ENCODE measurements at regions not wholly inside any gene's neighbourhood (a gene's known extent, or its start where the extent isn't known, plus 50 kb on each side); places are given as distances from the start of the nearest gene placed in this dataset.

DNA sequence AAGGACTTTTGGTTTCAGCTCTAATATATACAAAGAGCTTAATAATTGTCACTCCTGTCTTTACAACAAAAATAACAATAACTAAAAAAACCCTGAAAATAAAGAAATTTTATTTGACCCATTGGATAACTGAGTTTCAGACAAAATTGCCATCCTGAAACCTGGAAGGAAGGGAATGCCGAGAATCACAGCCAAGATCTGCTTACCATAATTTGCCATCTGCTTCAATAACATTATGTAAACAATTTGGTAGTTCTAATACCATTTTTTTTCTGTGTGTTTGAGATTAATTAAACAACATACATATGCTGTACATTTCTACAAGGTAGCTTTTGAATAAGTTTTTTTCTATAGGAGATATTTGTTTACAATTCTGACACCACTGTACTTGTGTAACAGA lies 596.3 kb upstream of the MGAT4C start:
- no peak for DNase-seq

- no peak for DNase-seq
Observed at GRCh38 chr12:86838711-86839110, 582.5 kb upstream of the MGAT4C start.

DNA sequence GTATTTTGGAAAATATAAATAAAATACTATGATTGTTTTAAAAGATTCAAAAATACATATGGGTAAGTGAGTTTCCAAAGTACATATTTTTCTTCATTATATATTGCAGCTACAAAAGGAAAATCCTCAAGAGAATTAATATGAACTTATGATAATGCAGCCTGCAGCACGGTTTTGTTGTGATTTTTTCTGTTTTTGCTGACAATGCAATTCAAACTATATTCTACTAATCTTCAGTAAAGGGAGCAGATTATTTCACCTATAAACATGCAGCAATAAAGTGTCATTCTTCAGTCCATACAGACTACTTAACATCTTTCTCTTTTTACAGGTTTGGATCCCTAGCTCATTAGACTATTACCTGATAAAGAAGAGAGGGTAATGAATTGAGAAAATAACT lies 582.1 kb upstream of the MGAT4C start:
- no peak for DNase-seq

GRCh38 chr12:86837246-86837645 lies 581.1 kb upstream of the MGAT4C start:
- no peak for DNase-seq

GRCh38 chr12:86834217-86834616 lies 578.0 kb upstream of the MGAT4C start:
- DNase-seq: no peak

- no peak for DNase-seq
Observed at GRCh38 chr12:86827409-86827808, 571.2 kb upstream of the MGAT4C start.

DNA sequence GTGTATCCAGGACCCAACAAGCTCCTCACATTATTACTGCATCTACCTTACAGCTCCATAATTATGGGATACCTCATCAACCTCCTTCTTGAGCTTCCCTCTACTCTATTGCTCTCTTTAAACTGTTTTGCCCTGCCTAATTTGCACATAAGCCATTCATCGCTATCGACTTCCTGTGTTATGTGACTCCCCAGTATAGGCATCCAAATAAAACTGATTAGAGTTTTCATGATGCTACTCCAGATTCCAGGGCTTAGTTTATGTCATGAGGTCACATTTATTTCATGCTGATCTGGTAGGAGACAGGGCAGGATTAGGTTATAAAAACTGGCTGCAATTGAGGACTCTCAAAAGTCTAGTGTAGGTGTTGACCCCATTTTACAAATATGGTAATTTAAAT lies 569.9 kb upstream of the MGAT4C start:
- no peak for DNase-seq

DNA sequence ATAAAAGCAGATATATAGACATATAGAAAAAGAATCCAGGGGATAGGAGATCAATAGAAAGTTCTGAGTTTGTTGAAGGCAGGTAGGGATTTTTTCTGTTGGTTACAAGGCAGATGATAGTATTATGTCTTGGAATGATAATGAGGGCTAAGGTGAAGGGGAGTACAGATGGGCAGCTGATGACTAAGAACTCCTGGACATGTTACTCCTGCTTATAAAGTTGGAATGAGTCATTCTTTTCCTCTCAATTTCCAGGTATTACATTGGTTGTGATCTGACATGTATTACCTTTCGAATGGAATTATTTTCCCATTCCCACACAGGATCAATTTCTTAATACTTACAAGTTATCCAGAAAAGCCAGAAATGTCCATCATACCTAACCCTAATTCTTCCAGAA lies 545.2 kb upstream of the MGAT4C start:
- no peak for DNase-seq

DNA sequence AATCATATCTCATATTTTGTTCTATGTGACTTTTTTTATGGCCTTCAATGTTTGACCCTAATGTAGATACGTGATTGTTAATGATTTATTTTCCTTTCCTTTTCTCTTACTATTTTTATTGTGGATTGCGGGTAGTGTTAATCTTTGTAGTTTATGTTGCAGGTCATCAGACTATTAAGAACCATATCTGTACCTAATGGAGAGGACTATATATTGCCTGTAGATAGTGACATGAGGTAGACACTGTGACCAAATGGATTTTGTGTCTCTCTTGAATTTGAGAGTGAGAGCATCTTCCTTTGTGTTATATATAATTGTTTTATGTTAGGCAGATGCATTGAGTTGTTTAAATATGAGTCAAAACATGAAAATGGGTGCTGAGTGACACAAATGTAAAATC lies 543.4 kb upstream of the MGAT4C start:
- DNase-seq: no peak

DNA sequence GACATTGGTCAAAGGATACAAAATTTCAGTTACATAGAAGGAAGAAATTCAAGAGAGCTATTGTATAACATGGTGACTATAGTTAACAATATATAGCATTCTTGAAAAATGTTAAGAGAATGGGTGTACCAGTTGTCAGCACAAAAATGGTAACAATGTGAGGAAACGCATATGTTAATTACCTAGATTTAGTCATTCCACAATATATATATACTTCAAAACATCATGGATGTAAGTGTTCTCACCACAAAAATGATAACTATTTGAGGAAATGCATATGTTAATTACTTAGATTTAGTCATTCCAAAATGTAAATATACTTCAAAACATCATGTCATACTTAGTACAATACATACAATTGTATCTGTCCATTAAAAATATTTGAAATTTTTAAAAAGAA lies 540.4 kb upstream of the MGAT4C start:
- DNase-seq: no peak

DNA sequence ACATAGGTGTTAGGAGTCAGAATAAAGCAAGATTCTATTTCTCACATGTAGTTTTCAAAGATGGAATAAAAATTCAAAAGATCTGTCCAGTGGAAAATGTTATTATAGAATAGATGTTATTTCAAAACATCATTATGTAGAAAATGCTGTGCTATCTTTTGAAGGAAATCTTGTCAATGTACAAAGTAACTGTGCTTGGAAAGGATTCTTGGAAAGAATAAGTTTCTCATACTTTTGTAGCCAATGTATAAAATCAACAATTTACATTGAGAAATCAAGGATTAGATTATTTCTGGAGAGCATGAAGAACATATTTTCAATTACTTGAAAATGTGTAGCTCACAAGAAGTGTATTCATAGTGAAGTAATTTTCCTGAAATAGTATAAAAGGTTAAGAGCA lies 532.5 kb upstream of the MGAT4C start:
- no peak for DNase-seq

DNA sequence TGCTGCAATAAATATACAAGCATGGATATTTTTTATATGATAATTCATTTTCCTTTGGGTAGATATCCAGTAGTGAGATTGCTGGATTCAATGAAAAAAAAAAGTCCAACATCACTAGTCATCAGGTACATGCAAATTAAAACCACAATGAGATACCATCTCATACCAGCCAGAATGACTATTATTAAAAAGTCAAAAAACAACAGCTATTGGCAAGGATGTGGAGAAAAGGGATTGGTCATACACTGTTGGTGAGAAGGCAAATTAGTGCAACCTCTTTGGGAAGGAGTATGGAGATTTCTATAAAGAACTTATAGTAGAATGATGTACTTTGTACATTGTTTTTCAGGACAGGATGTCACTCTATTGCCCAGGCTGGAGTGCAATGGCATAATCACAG lies 531.2 kb upstream of the MGAT4C start:
- no peak for DNase-seq

GRCh38 chr12:86777325-86777724 lies 521.1 kb upstream of the MGAT4C start:
- DNase-seq: no peak

- no peak for DNase-seq
Observed at GRCh38 chr12:86774841-86775388, 518.7 kb upstream of the MGAT4C start.

DNA sequence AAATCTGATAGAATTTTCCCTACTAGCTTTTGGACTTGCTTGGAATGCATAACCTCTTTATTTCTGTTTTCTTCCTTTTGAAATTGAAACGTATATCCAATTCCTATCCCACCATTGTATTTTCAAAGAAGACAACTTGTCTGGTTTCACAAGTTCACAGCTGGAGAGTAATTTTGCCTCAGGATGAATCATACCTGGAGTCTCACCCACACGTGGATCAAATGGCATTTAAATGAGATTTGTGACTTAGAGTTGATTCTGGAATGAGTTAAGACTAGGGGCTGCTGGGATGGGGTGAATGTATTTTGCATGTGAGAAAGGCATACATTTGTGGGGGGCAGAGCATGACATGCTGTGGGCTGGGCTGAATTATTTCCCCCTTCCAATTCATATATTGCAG lies 516.5 kb upstream of the MGAT4C start:
- DNase-seq: no peak

- DNase-seq: no peak
Observed at GRCh38 chr12:86770871-86771270, 514.7 kb upstream of the MGAT4C start.

DNA sequence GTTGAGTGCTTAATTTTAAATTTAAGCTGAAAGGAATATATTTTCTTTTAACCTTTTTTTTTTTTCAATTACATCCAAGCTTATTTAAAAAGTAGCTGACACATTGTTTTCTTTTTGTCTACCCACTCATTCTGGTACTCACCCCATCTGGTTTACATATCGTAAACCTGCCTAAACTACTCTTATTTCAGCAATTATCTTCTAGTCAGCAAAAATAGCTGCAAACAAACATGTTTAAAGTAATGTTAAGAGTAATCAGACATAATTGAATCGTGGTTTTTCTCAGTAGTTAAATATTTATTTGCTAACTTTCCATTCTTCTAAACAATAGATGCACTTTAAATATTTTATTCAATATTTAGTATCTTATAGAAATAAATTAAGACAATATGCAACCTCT lies 492.7 kb upstream of the MGAT4C start:
- DNase-seq: no peak

- no peak for DNase-seq
Observed at GRCh38 chr12:86744547-86745212, 488.5 kb upstream of the MGAT4C start.

GRCh38 chr12:86743875-86744536 lies 487.8 kb upstream of the MGAT4C start:
- no peak for DNase-seq

DNA sequence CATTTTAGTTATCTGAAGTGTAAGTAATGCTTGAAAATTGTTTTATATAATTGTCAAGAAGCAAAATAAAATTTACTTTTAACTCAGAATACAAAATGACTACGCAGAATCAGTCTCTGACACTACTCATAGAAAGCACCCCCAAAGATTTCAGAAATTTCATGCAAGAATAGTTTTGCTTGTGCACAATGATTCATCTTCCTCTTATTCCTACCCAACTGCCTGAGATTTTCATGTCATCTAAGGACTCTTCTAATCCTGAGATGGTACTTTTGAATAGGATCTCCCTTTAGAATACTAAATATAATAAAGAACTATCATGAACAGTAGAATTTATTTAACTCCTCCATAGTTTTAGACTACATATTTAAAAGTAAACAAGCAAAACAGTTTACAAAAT lies 485.3 kb upstream of the MGAT4C start:
- no peak for DNase-seq

DNA sequence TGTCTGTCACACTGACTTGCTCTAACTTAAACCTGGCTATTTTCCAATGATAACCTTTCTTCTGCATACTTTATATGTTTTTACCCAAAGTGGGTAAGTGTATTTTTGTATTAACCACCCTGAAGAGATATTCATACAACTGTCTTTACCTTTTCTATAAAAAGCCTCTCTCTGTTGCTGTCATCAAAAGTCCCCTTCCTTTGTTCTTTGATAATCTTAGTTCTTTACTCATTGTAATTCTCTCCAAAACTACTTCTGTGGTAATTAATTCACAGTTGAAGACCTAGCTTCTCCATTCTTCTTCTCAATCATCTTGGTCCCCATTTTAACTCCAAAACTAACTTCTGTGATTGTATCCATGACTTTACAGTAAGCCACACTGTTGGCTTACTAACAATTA lies 479.7 kb upstream of the MGAT4C start:
- no peak for DNase-seq

DNA sequence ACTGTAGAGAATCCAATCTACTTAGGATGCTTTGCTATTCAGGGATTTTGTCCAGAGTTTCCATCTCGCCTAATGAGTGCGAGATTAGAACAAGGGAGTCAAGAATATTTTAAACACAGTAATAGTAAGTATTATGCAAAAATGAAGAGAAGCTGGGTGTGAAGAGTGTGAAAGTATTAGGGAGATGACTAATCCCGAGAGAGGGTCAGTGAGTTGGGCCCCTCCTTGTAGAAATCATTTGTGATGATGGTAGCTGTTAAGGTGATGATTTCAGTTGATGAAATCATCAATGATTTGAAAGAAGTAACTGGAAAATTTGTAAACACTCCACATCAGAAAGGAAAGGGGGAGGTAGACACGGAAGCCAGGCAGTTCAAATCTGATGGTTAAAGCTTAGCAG lies 478.9 kb upstream of the MGAT4C start:
- DNase-seq: no peak

GRCh38 chr12:86730233-86730632 lies 474.0 kb upstream of the MGAT4C start:
- DNase-seq: no peak

DNA sequence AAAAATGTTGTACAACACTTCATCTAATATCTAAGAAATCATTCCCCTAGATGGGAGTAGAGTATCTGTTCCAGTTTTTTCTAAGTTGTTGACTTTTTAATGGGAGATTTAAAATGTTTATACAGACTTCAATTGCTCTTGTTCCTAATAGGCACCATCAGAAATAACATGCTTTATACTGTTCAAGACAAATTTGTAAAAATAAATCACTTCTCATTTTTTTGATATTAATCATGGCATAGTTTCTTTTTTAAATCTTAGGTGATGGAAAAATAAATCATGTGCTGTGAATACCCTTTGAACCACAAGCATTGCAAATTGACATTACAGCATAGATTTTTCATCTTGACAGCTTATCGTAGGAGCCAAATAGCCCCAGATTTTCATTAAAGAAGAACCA lies 473.5 kb upstream of the MGAT4C start:
- DNase-seq: no peak

DNA sequence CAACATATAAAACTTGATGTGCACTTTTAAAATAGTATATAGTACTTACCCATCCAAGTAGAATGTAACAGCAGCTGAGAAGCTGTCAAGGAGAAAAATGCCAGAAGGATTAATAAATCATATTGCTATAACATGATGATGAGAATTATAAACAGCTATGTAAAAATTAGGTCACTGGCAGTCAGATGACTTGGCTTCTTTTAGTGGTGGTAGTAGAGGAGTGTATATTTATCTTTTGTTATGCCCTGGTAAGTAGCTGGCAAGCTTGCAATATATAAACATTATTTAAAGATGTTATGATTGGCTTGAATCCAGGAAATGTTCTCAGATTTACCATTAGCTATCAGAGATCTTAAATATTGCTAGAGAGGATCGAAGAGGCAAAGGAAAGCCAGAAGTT lies 471.0 kb upstream of the MGAT4C start:
- DNase-seq: no peak

Data from GDM1 (cell line).